ENCODE measurements at regions not wholly inside any gene's neighbourhood (a gene's known extent, or its start where the extent isn't known, plus 50 kb on each side); places are given as distances from the start of the nearest gene placed in this dataset.
A peak's percentile ranks its signal among the peaks of the same experiment; 100 is the strongest.

DNA sequence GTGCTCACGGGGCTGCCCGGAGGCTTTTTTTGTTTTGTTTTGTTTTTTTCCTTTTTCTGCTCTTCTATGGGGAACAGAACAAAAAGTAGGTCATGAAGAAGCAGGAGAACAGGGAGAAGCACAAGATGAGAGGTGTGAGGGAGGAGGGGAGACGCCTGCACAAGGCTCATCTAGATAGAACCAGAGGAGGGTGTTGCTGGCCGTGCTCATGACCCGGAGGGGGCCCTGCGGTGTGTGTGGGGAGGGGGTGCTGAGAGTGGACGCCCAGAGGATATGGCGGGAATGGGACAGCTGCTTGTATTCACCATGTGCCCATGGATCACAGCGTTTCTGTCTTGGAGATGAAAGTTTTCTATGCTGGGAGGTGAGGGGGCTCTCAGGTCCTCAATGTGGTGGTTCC is 183.7 kb downstream of the FOXL1 start:
- H3K4me1 ChIP-seq (ENCODE audit: control insufficient read depth in 1 of 2, low read depth in 2 of 2) = peaks cover 0 to 17% of the 10 kb centered on the region in 2 donors
- H3K4me3 ChIP-seq = peak overlapping the region; percentile 55
- ATAC-seq (ENCODE audit: insufficient number of reproducible peaks, low FRiP score, low read depth) (no peak), DNase-seq (ENCODE audit: low spot score) (no peak)
- H3K27me3 ChIP-seq (replicated peaks; ENCODE audit: insufficient read depth) = no peaks in the 10 kb centered on the region
- no peak overlapping the region for H3K27ac ChIP-seq
- TF ChIP-seq, protein P1, sequence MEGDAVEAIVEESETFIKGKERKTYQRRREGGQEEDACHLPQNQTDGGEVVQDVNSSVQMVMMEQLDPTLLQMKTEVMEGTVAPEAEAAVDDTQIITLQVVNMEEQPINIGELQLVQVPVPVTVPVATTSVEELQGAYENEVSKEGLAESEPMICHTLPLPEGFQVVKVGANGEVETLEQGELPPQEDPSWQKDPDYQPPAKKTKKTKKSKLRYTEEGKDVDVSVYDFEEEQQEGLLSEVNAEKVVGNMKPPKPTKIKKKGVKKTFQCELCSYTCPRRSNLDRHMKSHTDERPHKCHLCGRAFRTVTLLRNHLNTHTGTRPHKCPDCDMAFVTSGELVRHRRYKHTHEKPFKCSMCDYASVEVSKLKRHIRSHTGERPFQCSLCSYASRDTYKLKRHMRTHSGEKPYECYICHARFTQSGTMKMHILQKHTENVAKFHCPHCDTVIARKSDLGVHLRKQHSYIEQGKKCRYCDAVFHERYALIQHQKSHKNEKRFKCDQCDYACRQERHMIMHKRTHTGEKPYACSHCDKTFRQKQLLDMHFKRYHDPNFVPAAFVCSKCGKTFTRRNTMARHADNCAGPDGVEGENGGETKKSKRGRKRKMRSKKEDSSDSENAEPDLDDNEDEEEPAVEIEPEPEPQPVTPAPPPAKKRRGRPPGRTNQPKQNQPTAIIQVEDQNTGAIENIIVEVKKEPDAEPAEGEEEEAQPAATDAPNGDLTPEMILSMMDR (IDR thresholded peaks at IDR 0.05) = no peak
- H3K9me3 ChIP-seq = no peaks in the 10 kb centered on the region
- H3K36me3 ChIP-seq = no peaks in the 10 kb centered on the region

DNA sequence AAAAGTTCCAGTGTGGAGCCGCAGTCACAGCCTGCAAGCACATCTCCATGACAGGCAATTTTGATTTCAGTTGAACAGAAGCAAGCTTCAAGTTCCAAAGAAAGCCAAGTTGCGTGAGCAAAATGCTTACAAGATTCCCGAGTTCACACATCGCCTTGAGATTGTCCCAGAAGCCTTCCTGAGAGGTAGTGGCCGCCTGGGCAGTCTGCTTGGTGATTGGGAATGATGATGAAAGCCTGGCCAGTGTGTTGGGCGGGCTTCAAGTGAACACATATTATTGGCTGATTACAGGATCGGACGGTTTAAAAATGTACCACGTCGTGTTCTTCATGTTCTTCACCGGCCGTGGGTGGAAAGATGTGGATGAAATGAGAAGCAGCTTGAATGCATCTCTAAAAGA is 185.5 kb downstream of the FOXL1 start:
- no peaks in the 10 kb centered on the region for H3K27me3 ChIP-seq (replicated peaks; ENCODE audit: insufficient read depth)
- no peaks in the 10 kb centered on the region for H3K36me3 ChIP-seq
- H3K4me3 ChIP-seq = no peak overlapping the region
- ATAC-seq (ENCODE audit: insufficient number of reproducible peaks, low FRiP score, low read depth) = no peak
- H3K9me3 ChIP-seq = no peaks in the 10 kb centered on the region
- DNase-seq (ENCODE audit: low spot score) = no peak
- no peak overlapping the region for H3K27ac ChIP-seq
- TF ChIP-seq, protein P1 (IDR thresholded peaks at IDR 0.05) = no peak
- H3K4me1 ChIP-seq (ENCODE audit: control insufficient read depth in 1 of 2, low read depth in 2 of 2) = peaks cover 0 to 20% of the 10 kb centered on the region in 2 donors

DNA sequence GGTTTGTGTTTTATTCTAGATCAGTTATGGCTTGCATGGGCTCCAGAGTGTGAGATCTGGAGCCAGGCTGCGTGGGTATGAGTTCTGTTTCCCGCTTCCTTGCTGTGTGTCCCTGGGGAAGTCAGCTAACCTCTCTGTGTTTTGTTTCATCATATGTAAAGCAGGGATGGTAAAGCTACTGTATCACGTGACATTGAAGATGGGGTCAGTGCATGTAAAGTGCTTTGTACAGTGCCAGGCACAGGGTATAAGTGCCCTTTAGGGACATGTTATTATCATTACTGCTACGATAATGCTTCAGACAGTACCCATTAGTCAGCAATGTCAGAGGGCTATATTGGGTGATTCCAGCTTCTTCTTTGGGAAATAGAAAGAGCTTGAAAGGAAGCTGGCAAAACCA is 186.2 kb downstream of the FOXL1 start:
- Histone ChIP-seq H3K4me1 (ENCODE audit: control insufficient read depth in 1 of 2, low read depth in 2 of 2) (peaks cover 0 to 27% of the 10 kb centered on the region in 2 donors), H3K36me3 (no peaks in the 10 kb centered on the region), H3K27ac (no peak overlapping the region), H3K27me3 (replicated peaks; ENCODE audit: insufficient read depth) (no peaks in the 10 kb centered on the region), H3K4me3 (no peak overlapping the region), H3K9me3 (no peaks in the 10 kb centered on the region)
- DNase-seq (ENCODE audit: low spot score) (no peak), ATAC-seq (ENCODE audit: insufficient number of reproducible peaks, low FRiP score, low read depth) (no peak)
- TF ChIP-seq, protein P1 (IDR thresholded peaks at IDR 0.05) = no peak

DNA sequence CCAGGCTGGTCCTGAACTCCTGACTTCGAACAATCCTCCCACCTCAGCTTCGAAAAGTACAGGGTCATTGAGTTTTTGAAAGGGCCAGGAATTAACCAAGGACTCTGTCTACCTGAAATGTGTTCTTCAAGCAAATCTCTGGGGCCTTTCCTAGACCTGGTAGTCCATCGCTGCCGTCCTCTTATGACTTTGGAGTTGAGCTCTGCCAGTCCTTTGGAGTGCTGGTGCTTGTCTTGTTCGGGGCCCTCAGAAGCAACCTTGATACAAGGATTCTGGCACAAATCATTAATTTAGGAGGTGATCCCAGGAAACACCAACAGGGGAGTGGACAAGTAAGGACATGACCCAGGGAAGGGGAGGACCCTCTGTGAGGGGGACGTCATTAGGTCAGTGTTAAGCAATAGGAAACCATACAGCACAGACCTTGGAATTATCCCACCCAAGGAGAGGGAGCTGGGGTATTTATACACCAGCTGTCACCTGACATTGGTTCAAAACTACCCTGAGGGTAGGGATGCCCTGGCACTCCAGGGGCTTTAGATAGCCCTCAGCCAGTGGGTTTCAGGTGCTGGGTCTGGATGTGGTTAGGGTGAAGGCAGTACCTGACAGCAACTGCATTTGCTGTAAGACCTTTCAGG is 187.2 kb downstream of the FOXL1 start:
- ATAC-seq (ENCODE audit: insufficient number of reproducible peaks, low FRiP score, low read depth) (no peak), DNase-seq (ENCODE audit: low spot score) (no peak)
- Histone ChIP-seq H3K4me3 (no peak overlapping the region), H3K27me3 (replicated peaks; ENCODE audit: insufficient read depth) (no peaks in the 10 kb centered on the region), H3K9me3 (no peaks in the 10 kb centered on the region), H3K27ac (no peak overlapping the region), H3K36me3 (no peaks in the 10 kb centered on the region), H3K4me1 (ENCODE audit: control insufficient read depth in 1 of 2, low read depth in 2 of 2) (peaks cover 0 to 31% of the 10 kb centered on the region in 2 donors)
- TF ChIP-seq, protein P1 (IDR thresholded peaks at IDR 0.05) = no peak

DNA sequence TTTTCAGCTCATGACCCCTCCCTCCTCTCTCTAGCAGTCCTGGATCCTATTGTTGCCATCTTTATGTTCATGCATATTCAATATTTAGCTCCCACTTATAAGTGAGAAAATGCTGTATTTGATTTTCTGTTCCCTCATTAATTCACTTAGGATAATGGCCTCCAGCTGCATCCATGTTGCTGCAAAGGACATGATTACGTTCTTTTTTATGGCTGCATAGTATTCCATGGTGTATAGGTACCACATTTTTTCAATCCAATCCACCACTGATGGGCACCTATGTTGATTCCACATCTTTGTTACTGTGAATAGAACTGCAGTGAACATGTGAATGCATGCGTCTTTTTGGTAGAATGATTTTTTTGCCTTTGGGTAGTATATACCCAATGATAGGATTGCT is 188.4 kb downstream of the FOXL1 start:
- Histone ChIP-seq H3K4me1 (ENCODE audit: control insufficient read depth in 1 of 2, low read depth in 2 of 2) (peaks cover 0 to 20% of the 10 kb centered on the region in 2 donors), H3K27me3 (replicated peaks; ENCODE audit: insufficient read depth) (no peaks in the 10 kb centered on the region), H3K4me3 (no peak overlapping the region), H3K36me3 (no peaks in the 10 kb centered on the region), H3K9me3 (no peaks in the 10 kb centered on the region), H3K27ac (no peak overlapping the region)
- DNase-seq (ENCODE audit: low spot score) = no peak
- TF ChIP-seq, protein P1 (IDR thresholded peaks at IDR 0.05) = no peak
- ATAC-seq (ENCODE audit: insufficient number of reproducible peaks, low FRiP score, low read depth) = no peak

Measured in thoracic aorta (tissue), 2 donors.